GM18909 (cell line): ENCODE measurements at regions not wholly inside any gene's neighbourhood (a gene's known extent, or its start where the extent isn't known, plus 50 kb on each side); places are given as distances from the start of the nearest gene placed in this dataset.

ENCODE experiments used
- ATAC-seq: cut with Tn5 transposase; IDR thresholded peaks from one replicate; pipeline ENCODE4 v1.9.1; 2021; ENCODE audit warnings: mild to moderate bottlenecking; ENCODE audit not compliant: unreplicated experiment, poor library complexity

- no peak for ATAC-seq
Measured at GRCh38 chr1:47693115-47693514, 255.3 kb downstream of the FOXD2 start.

GRCh38 chr1:47694011-47694890 is 256.4 kb downstream of the FOXD2 start:
- no peak for ATAC-seq

- no peak for ATAC-seq
Measured at GRCh38 chr1:47696404-47696736, 258.5 kb downstream of the FOXD2 start.

- ATAC-seq = no peak
Measured at GRCh38 chr1:47696737-47697441, 259.0 kb downstream of the FOXD2 start.

GRCh38 chr1:47697616-47698335 is 259.9 kb downstream of the FOXD2 start:
- ATAC-seq = no peak

DNA sequence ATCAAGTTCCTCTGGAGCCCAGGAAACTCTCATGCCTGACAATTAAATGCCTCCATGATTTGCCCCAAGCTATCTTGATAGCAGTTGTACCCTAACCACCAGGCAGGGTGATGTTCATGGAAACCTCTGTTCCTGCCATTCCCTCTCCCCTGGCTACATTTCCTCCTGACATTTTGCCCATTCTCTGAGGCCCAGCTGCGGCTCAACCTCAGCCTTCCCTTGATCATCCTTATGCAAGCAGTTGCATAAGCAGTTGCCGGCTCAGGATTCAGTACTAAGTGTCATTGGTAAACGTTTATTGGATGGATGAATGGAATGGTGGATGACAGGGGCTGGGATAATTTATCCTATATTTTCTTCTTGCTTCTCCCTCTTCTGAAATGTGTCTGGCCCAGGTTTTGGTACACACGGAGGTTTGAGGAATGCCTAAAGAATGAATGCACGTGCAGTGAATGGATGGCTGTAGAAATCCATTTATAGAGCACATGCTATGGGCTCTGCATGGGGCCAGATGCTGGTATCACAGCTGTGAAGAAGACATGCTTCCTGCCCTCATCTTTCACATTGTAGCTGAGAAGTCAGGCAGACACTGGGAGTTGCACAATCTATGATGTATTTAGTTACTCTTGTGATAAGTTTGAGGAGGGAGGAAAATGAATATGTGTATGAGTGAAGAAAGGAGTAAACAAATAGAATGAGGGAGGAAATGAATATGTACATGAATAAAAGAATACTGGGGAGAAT is 261.8 kb downstream of the FOXD2 start:
- no peak for ATAC-seq

DNA sequence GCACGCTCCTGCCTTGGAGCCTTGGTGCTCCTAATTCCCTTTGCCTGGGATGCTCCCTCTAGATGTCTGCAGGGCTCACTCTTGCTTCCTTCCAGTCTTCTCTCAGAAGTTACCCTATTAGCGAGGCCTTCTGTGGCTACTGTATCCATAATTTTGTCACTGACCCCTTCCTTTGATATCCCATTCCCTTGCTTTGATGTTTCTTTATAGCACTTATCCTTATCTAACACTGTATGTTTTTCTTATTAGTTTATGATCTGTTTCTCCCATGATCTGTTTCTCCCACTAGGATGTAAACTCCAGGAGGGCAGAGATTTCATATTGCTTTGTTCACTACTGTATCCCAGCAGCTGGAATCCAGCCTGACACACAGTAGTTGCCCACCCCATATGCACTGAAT is 263.4 kb downstream of the FOXD2 start:
- ATAC-seq = no peak

DNA sequence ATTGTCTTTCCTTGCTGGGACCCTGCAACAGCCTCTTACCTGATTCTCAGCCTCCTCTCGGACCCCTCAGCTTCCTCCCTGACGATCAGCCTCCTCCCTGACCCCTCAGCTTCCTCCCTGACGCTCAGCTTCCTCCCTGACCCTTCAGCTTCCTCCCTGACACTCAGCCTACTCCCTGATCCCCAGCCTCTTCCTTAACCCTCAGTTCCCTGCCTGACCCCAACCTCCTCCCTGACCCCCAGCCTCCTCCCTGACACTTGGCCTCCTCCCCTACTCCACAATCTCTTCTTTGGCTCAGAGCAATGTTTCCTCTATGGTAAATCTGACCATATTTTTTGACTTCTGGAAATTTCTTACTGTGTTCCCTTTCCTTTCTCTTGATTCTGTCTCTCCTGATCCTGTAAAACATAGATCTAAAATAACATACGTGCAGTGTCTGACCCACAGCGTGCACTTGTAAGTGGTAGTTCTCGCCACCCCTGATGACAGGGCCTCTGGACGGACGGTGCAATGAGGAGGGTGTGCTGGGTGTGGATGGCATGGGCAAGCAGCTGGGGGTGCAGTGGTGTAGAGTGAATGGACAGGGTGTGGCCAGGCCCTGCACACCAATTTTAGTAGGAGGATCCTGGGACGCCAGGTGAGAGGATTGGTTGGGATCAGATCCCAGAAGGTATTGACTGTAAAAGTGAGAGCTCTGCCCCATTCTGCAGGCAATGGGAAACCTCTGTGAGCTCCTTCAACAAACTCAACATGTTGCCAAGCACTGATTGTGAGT is 264.1 kb downstream of the FOXD2 start:
- ATAC-seq = no peak

DNA sequence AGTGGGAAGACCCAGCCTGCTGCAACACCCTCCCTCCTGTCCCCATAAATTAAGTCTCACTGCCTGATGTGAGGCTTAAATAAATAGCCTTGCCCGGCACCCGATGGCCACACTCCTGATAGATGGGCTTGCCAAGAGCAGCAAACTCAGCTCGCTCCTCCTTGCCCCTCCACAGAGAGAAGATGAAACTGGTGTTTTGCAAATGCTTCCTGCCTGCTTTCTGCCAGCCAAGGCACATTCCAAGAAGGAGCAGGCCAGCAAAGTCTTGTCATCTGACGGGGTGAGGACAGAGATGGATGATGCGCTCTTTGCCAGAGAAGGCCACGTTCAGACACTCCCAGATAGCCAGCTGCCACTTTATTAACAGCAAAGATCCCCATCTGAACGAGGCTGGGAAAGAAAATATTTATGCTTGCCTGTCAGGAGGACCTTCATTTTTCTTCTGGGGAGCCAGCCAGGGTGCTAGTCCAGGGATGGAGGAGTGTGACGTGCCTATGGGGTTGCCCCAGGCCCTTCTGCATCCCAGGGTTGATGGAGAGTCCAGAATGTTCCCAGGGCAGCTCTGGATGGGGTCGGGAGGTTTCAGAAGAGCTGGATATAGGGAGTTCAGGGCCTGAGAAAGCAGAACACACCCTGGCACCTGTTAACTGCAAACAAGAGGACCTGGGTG is 265.4 kb downstream of the FOXD2 start:
- no peak for ATAC-seq

- no peak for ATAC-seq
Measured at GRCh38 chr1:47703981-47704596, 266.2 kb downstream of the FOXD2 start.

GRCh38 chr1:47705517-47706130 is 267.8 kb downstream of the FOXD2 start:
- ATAC-seq = no peak

DNA sequence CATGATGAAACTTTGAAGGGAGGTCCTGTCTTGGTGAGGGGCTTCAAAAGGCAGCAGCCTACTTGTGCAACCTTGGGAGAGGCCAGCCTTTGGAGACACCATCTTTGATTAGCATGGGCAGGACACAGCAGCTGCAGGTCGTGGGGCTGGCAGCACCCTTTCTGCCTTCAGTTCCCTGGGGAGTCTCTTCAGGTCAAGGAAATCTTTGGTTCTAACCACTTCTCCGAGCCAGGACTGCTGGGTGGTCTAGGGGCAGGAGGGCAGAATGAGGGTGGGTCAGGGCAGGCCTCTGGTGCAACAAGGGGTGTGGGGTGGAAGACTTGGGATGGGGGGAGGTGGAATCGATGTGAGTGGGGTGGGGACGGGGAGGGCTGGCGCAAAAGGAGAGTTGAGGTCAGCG is 269.7 kb downstream of the FOXD2 start:
- ATAC-seq = no peak

DNA sequence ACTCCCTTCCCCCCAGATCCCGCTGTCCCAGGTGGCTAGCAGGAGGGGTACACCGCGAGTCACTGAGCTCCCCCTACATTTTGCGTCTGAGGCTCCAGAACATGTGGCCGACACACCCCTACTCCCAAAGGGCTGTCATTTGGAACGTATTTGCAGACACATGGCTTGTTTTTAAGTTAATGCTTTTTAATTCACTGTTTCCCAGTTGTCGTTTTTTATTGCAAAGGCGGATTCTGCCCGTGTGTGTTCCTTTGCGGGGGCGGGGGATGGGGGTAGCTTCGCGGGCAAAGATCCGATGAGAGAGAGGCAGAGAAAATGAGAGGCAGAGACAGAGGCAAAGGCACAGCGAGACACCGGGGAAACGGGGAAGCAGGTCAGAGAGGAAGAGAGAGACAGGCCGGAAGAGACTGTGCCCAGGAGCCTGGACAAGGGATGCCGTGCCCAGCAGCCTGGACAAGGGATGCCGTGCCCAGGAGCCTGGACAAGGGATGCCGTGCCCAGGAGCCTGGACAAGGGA is 270.2 kb downstream of the FOXD2 start:
- ATAC-seq = no peak

DNA sequence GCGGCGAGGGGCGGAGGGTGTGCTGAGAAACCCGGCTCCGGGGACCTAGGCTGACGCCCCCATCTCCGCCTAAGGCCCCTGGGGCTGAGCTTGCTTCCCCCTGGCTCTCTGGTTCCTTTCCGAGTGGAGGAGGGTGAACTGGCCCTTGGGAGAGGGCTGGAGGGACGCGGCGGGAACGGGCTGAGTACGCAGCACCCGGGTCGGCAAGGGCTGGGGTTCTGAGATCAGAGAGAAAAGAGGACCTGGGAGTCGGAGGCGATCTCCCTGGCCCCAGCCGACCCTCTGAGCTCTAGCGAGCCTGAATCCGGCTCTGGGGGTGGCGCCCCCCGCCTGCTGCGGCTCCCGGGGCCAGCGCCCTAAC is 270.8 kb downstream of the FOXD2 start:
- ATAC-seq = no peak

- peak; percentile 43 for ATAC-seq
Measured at GRCh38 chr1:47709019-47709871, 271.4 kb downstream of the FOXD2 start.

GRCh38 chr1:47709872-47710231 is 272.0 kb downstream of the FOXD2 start:
- no peak for ATAC-seq

- ATAC-seq = peak; percentile 74
Measured at GRCh38 chr1:47710329-47711071, 272.7 kb downstream of the FOXD2 start.
